IPS DF 6.9 (cell line): ENCODE measurements at regions not wholly inside any gene's neighbourhood (a gene's known extent, or its start where the extent isn't known, plus 50 kb on each side); places are given as distances from the start of the nearest gene placed in this dataset.

Source experiments
- DNase-seq: peaks from one replicate; pipeline ENCODE4 v3.0.0-alpha.2; 2013; ENCODE audit warnings: low read depth, low spot score
- H3K27ac ChIP-seq: one replicate; pipeline ENCODE4 v1.5.1; 2013; ENCODE audit warnings: low read length, control low read depth
- H3K27me3 ChIP-seq: 2 replicates; pipeline ENCODE4 v1.6.1; 2013; ENCODE audit warnings: mild to moderate bottlenecking, low read length; ENCODE audit not compliant: control insufficient read depth, insufficient read depth
- H3K36me3 ChIP-seq: 2 replicates; pipeline ENCODE4 v1.6.1; 2013; ENCODE audit warnings: low read length; ENCODE audit not compliant: control insufficient read depth, insufficient read depth
- H3K4me1 ChIP-seq: 2 replicates; pipeline ENCODE4 v1.6.1; 2013; ENCODE audit warnings: low read length; ENCODE audit not compliant: control insufficient read depth, insufficient read depth
- H3K4me3 ChIP-seq: 2 replicates; pipeline ENCODE4 v1.5.1; 2013; ENCODE audit warnings: mild to moderate bottlenecking, low read length
- H3K9me3 ChIP-seq: 2 replicates; pipeline ENCODE4 v1.6.1; 2013; ENCODE audit warnings: low read length, inconsistent platforms; ENCODE audit not compliant: control insufficient read depth, insufficient read depth
- WGBS: extraction: QIAGEN DNeasy Blood & Tissue Kit; methylation state at CpG from one replicate; pipeline ENCODE4 v1.1.7; 2013; ENCODE audit warnings: mixed read lengths, missing lambda C conversion rate; ENCODE audit not compliant: insufficient read length, insufficient coverage; 5-methylcytosine and 5-hydroxymethylcytosine counted together

GRCh38 chr15:69887009-69887408 lies 210.7 kb downstream of the TLE3 start:
- no peak for DNase-seq
- no peaks in the 10 kb centered on the region for H3K36me3 ChIP-seq
- H3K27me3 ChIP-seq = no peaks in the 10 kb centered on the region
- no CpG with 5 or more reads among the region's 4 CpGs for WGBS
- H3K4me3 ChIP-seq = no peak overlapping the region
- no peak overlapping the region for H3K27ac ChIP-seq
- H3K4me1 ChIP-seq = no peaks in the 10 kb centered on the region
- H3K9me3 ChIP-seq = no peaks in the 10 kb centered on the region; the same call in 1 of the 2 replicates

GRCh38 chr15:69887553-69887952 lies 210.2 kb downstream of the TLE3 start:
- H3K9me3 ChIP-seq = no peaks in the 10 kb centered on the region; the same call in 1 of the 2 replicates
- H3K27ac ChIP-seq = no peak overlapping the region
- no peaks in the 10 kb centered on the region for H3K4me1 ChIP-seq
- no CpG with 5 or more reads among the region's 1 CpG for WGBS
- H3K27me3 ChIP-seq = no peaks in the 10 kb centered on the region
- H3K36me3 ChIP-seq = no peaks in the 10 kb centered on the region
- no peak overlapping the region for H3K4me3 ChIP-seq
- no peak for DNase-seq

GRCh38 chr15:69888406-69888805 lies 209.3 kb downstream of the TLE3 start:
- no peak overlapping the region for H3K4me3 ChIP-seq
- DNase-seq = no peak
- no peaks in the 10 kb centered on the region for H3K27me3 ChIP-seq
- no peaks in the 10 kb centered on the region; the same call in 1 of the 2 replicates for H3K9me3 ChIP-seq
- no peaks in the 10 kb centered on the region for H3K4me1 ChIP-seq
- WGBS = no CpG with 5 or more reads among the region's 2 CpGs
- H3K27ac ChIP-seq = no peak overlapping the region
- no peaks in the 10 kb centered on the region for H3K36me3 ChIP-seq

- H3K4me1 ChIP-seq = no peaks in the 10 kb centered on the region
- H3K4me3 ChIP-seq = no peak overlapping the region
- no peaks in the 10 kb centered on the region; the same call in 1 of the 2 replicates for H3K9me3 ChIP-seq
- H3K27me3 ChIP-seq = no peaks in the 10 kb centered on the region
- no peak overlapping the region for H3K27ac ChIP-seq
- no peak for DNase-seq
- WGBS = no CpG with 5 or more reads among the region's 5 CpGs
- H3K36me3 ChIP-seq = no peaks in the 10 kb centered on the region
Measured at GRCh38 chr15:69891070-69891536, 206.6 kb downstream of the TLE3 start.

- DNase-seq = no peak
- no CpG with 5 or more reads among the region's 7 CpGs for WGBS
- H3K27me3 ChIP-seq = no peaks in the 10 kb centered on the region
- H3K36me3 ChIP-seq = no peaks in the 10 kb centered on the region
- no peaks in the 10 kb centered on the region; the same call in 1 of the 2 replicates for H3K9me3 ChIP-seq
- no peak overlapping the region for H3K4me3 ChIP-seq
- H3K27ac ChIP-seq = no peak overlapping the region
- no peaks in the 10 kb centered on the region for H3K4me1 ChIP-seq
Measured at GRCh38 chr15:69891606-69892005, 206.1 kb downstream of the TLE3 start.

DNA sequence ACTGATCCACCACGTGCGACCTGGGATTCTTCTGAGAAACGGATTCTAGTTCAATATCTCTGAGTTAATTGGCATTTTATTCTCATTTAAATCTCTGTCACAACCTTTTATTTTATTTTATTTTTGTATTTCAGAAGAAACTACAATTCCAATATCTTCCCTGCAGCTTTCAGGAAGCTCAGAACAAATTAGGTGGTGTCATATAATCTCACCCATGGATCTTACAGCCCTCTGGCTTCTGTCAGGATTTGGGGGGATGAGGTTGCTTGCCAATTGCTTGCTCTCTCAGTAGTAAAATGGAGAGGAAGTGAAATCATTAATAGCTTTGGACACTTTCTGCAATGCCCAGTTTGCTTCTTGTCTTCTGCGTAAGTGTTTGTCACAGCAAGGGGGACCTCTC lies 205.4 kb downstream of the TLE3 start:
- WGBS = no CpG with 5 or more reads among the region's 4 CpGs
- Histone ChIP-seq H3K4me1 (no peaks in the 10 kb centered on the region), H3K27me3 (no peaks in the 10 kb centered on the region), H3K4me3 (no peak overlapping the region), H3K36me3 (no peaks in the 10 kb centered on the region), H3K9me3 (no peaks in the 10 kb centered on the region; the same call in 1 of the 2 replicates), H3K27ac (no peak overlapping the region)
- DNase-seq = no peak

DNA sequence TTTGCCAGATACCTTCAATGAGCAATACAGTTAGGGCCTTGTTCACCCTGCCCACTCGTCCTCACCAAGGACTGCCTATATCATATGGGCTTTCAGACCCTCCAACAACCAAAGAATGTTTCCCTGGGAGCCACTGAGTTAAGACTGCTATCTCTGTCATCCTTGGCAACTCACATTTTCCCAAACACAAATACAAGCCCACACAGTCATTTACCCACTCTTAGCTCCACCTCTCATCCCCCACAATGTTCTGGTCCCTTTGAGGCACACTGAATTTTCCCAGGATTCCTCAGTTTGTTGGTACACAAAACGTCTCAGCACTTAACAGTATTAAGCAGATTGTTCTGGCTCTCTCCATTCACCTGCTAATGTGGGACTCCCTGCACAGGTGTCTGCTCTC lies 204.6 kb downstream of the TLE3 start:
- DNase-seq = no peak
- Histone ChIP-seq H3K4me3 (no peak overlapping the region), H3K36me3 (no peaks in the 10 kb centered on the region), H3K4me1 (no peaks in the 10 kb centered on the region), H3K27ac (no peak overlapping the region), H3K27me3 (no peaks in the 10 kb centered on the region), H3K9me3 (no peaks in the 10 kb centered on the region)
- WGBS = no CpG with 5 or more reads among the region's 2 CpGs

DNA sequence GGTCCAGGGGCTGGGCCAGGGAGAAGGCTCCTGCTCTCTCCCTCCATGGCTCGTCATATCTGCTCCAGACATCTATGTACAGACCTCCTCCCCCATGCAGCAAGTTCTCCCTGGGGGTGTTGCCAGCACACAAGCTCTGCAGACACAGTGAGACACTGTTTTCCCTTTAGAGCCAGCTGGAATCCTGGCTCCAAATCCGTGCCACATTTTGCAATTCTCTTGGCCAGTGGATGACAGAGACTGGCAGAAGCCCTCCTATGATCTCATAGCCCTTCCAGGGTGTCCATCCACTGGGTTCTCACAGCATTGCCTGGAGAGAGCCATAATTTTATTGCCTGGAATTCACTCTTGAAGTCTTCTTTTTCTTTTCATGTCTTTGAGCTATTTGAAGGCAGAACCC lies 203.9 kb downstream of the TLE3 start:
- no peak for DNase-seq
- H3K36me3 ChIP-seq = no peaks in the 10 kb centered on the region
- H3K27ac ChIP-seq = no peak overlapping the region
- H3K4me3 ChIP-seq = no peak overlapping the region
- WGBS = no CpG with 5 or more reads among the region's 2 CpGs
- H3K4me1 ChIP-seq = no peaks in the 10 kb centered on the region
- no peaks in the 10 kb centered on the region for H3K9me3 ChIP-seq
- no peaks in the 10 kb centered on the region for H3K27me3 ChIP-seq

GRCh38 chr15:69895202-69895601 lies 202.5 kb downstream of the TLE3 start:
- H3K27ac ChIP-seq = no peak overlapping the region
- DNase-seq = no peak
- no peaks in the 10 kb centered on the region for H3K27me3 ChIP-seq
- no CpG with 5 or more reads among the region's 2 CpGs for WGBS
- no peaks in the 10 kb centered on the region for H3K9me3 ChIP-seq
- H3K4me1 ChIP-seq = no peaks in the 10 kb centered on the region
- H3K4me3 ChIP-seq = no peak overlapping the region
- no peaks in the 10 kb centered on the region for H3K36me3 ChIP-seq

GRCh38 chr15:69896606-69897005 lies 201.1 kb downstream of the TLE3 start:
- no peak for DNase-seq
- Histone ChIP-seq H3K4me3 (no peak overlapping the region), H3K27me3 (no peaks in the 10 kb centered on the region), H3K27ac (no peak overlapping the region), H3K4me1 (no peaks in the 10 kb centered on the region), H3K36me3 (no peaks in the 10 kb centered on the region), H3K9me3 (no peaks in the 10 kb centered on the region)

DNA sequence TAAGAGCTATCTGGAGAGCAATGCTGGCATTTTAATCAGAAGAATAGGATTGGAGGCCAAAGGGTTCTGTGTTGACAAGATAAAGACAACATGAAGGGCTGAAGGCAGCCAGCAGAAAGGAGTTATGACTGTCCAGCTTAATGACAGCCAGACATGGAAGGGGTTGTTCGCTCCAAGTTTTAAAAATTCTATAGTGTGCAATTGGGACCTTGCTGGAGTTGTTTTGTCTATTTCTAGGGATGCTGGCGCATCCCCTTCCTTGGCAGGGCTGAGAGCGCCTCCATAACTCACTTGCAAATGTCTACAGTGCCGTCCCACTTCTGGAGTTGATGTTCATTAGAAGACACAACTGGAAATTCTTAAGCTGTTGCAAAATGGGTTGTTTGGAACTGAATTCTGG lies 200.7 kb downstream of the TLE3 start:
- H3K9me3 ChIP-seq = no peaks in the 10 kb centered on the region
- no CpG with 5 or more reads among the region's 4 CpGs for WGBS
- no peaks in the 10 kb centered on the region for H3K36me3 ChIP-seq
- H3K4me1 ChIP-seq = no peaks in the 10 kb centered on the region
- no peak overlapping the region for H3K27ac ChIP-seq
- no peak overlapping the region for H3K4me3 ChIP-seq
- no peak for DNase-seq
- no peaks in the 10 kb centered on the region for H3K27me3 ChIP-seq
